Activated CD4-positive, alpha-beta T cell treated with anti-CD3 and anti-CD28 coated beads for 1 hour (primary cell): ENCODE measurements at regions not wholly inside any gene's neighbourhood (a gene's known extent, or its start where the extent isn't known, plus 50 kb on each side); places are given as distances from the start of the nearest gene placed in this dataset.

ENCODE experiments used
- DNase-seq: peaks from one replicate; pipeline ENCODE4 v3.0.0-alpha.2; 2020

GRCh38 chr10:10589540-10590303 is 427.9 kb upstream of the CELF2 start:
- no peak for DNase-seq

DNA sequence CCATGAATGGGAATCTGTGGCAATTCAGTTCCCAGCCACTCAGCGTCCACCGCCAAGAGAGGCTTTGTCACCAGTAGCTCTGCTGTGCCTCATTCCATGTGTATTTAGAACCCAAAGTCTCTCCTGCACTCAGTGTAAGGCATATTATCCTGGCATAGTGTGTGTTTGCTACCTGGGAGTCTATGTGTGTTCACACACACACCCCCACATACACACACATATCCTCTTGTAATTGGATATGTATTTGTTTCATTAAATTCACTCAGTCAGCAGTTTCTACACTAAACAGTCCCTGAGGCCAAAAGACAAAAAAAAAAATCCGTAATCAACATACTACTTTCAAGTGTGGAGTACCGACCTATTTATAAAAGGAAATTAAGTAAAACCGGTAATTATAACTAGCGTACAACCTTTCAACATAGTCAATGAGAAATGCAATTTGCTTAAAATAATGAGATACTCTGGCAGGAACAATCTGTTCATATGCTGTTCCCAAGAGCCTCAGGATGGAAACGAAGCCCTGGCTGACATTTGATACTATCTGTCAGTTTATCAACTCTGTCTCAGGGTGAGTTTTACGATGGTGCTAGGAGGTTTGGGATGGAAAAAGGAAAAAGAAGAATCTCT is 425.8 kb upstream of the CELF2 start:
- DNase-seq = no peak

GRCh38 chr10:10596256-10596655 is 421.4 kb upstream of the CELF2 start:
- DNase-seq = no peak

- DNase-seq = no peak
These were observed 419.4 kb upstream of the CELF2 start for GRCh38 chr10:10598297-10598696.

- DNase-seq = no peak
These were observed 417.7 kb upstream of the CELF2 start for GRCh38 chr10:10600004-10600403.

DNA sequence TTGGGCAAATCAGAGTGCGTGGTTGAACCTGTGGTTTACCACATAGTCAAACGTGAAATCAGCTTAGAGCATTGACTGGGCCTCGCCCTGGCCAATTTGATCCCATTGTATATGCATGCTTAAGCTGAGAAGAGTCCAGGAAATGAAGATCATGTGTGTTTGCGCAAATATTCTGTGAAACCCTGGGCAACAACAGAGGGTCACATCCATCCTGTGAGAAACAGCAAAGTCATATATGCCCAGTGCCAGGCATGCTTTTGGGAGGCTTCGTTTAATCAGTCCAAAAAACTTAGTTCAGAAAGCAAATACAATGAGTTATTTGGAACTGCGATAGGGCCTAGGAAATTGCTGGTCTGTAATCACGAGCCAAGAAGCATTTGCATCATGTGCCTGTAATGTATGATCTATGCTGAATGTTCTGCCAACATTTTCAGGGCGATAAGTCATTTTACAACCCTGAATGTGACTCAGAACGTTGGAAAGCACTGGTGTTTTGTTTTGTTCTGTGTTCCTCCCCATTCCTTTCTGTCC is 412.1 kb upstream of the CELF2 start:
- no peak for DNase-seq

GRCh38 chr10:10609379-10609955 is 408.2 kb upstream of the CELF2 start:
- DNase-seq = no peak

- DNase-seq = no peak
These were observed 407.5 kb upstream of the CELF2 start for GRCh38 chr10:10610171-10610570.

- DNase-seq = no peak
These were observed 405.5 kb upstream of the CELF2 start for GRCh38 chr10:10612151-10612550.

DNA sequence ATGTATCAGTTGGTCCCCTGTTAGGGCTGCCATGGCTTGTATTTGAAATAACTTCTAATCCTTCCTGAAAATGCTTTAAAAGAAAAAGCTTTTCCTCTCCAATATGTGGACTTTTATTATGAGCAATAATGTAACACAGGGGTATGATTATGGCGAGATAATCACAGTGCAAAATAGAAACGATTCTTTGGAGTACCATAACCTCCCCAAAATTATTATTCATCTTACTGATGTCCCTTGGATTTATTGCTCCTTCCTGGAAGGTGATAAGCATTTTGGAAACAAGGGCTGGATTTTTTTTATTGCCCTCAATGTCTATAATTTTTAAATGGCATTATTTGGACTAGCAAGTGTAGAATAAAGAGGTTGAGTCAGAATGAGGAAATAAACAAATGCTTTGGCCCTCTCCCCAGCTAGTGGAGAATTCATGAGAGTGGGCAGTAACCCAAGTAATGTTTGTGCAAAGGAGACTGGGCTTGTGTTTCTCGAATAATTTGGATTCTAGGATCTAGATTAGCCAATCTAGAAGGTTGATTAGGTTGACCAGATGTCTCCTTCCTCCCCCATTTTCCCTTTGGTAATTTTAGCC is 403.9 kb upstream of the CELF2 start:
- no peak for DNase-seq

GRCh38 chr10:10617686-10618085 is 400.0 kb upstream of the CELF2 start:
- no peak for DNase-seq

GRCh38 chr10:10618139-10618538 is 399.5 kb upstream of the CELF2 start:
- DNase-seq = no peak

DNA sequence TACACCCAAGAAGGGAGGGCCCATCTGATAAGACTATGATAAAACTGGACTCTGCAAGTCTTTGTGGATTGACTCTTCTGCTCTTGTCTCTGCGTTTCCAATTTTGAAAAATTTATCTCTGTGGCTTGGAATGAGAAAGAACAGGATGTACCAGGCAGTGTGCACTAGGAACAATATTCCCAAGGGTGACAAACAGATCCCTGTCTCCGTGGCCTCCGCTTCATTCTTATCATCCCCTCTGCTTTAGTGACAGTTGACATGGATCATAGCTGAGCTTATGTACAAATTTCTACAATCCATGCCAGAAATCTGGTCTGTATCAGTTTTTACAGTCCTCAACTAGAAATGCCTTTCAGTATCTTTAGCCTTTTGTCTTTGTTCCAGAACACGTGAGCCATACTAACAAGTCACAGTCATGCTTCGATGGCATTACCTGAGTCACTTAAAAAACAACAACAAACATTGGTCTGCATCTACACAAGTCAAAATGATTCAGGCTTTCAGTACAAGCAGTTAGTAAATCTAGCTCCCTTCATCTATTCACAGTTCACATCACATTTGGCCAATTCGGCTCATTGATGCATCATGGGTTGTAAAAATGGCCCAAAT is 393.6 kb upstream of the CELF2 start:
- DNase-seq = no peak

DNA sequence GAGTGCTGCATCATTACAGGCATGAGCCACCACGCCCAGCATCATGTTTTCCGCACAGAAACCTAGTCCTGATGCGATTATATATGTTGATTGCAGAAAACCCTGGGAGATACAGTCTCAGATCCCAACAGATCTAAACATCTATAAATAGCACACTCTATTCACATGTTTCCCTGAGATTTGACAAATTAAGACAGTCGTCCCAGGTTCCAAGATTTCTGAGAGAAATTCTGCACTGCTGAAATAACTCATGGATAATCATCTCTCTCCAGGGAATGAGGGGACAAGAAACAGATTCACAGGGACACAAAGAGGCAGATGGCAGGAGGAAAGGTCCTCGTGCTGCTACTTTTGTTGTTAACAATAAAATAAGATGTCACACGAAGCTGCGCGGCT is 393.1 kb upstream of the CELF2 start:
- no peak for DNase-seq

GRCh38 chr10:10625491-10625890 is 392.2 kb upstream of the CELF2 start:
- DNase-seq = no peak

DNA sequence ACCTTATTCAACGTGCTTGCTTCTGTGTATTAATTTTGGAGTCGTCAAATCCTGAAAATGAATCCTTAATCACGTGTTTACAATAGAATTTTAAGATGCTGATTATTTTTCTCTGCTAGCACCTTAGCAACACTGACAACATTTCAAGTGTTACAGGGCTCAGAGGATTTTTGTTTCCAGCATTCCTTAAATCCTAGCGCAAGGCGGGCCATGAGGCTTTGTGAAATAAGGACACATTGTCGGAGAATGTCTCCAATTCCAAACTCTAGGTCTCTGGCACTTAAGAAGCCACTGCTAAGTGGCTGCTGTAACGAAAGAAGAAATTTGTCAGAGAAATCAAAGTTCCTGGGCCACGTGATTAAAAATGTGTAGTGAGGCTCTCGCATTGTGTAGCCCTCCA is 390.9 kb upstream of the CELF2 start:
- no peak for DNase-seq

- no peak for DNase-seq
These were observed 390.3 kb upstream of the CELF2 start for GRCh38 chr10:10627414-10627813.

GRCh38 chr10:10629512-10629911 is 388.2 kb upstream of the CELF2 start:
- DNase-seq = no peak

DNA sequence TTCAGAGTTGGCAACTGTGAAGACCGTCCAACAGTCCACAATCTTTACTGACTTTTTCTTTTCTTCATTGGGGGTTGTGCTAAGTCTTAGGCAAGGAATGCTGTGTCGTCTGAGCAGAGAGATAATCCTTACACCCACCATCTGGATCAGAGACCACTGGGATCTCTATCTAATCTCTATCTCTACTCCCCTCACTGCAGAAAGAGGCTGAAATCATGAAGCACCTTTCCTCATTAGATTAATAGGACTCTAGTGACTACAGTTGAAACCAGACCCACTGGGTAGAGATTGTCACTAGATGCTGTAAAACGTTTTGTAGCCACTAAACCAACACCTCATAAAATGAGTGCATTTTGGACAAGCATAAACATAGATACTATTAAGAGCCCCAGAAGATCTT is 387.4 kb upstream of the CELF2 start:
- DNase-seq = no peak

GRCh38 chr10:10630782-10631181 is 386.9 kb upstream of the CELF2 start:
- DNase-seq = no peak

DNA sequence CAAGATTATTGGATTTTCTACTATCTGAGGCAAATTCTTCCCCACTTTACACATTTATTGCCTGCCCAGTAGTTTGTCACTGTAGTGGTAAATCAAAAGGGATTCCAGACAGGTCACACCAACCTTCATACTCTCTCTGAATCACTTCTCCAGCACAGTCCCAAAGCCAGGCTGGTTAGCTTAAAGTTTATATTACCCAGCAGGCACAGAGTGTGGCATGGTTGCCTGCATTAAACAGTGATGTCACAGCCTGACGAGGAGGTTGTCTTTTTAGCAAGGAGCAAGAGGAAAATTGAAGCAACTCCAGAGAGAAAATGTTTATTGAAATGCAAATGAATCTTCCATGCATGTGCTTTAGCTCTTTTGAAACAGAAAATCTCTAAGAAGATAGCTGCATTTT is 375.5 kb upstream of the CELF2 start:
- DNase-seq = no peak

- DNase-seq = no peak
These were observed 374.9 kb upstream of the CELF2 start for GRCh38 chr10:10642751-10643150.

- no peak for DNase-seq
These were observed 373.5 kb upstream of the CELF2 start for GRCh38 chr10:10644008-10644646.
